ENCODE measurements at regions not wholly inside any gene's neighbourhood (a gene's known extent, or its start where the extent isn't known, plus 50 kb on each side); places are given as distances from the start of the nearest gene placed in this dataset.
"Not testable (repeated sequence)": the region's sequence is repeated elsewhere in the genome, so short reads cannot be mapped to it uniquely, and the experiment has no call there.

DNA sequence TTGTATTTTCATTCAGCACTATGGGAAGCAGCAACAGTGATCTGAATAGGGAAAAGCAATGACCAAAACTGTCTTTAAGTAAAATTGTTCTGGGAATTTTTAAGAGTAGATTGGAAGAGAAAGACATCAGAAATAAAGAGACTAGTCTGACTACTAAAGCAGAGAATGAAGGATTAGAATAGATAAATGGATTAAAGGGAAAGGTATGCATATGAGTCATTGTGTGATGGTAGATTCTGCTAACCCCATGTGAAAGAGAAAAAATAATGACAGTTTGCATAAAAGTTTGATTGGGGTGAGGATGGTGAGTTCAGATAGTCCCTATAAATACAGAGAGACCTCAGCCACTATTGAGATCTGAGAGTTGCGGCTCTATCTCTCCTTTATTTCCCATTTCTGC, 139.6 kb upstream of the DCC start:
- no peak for DNase-seq (ENCODE audit: low spot score)

DNA sequence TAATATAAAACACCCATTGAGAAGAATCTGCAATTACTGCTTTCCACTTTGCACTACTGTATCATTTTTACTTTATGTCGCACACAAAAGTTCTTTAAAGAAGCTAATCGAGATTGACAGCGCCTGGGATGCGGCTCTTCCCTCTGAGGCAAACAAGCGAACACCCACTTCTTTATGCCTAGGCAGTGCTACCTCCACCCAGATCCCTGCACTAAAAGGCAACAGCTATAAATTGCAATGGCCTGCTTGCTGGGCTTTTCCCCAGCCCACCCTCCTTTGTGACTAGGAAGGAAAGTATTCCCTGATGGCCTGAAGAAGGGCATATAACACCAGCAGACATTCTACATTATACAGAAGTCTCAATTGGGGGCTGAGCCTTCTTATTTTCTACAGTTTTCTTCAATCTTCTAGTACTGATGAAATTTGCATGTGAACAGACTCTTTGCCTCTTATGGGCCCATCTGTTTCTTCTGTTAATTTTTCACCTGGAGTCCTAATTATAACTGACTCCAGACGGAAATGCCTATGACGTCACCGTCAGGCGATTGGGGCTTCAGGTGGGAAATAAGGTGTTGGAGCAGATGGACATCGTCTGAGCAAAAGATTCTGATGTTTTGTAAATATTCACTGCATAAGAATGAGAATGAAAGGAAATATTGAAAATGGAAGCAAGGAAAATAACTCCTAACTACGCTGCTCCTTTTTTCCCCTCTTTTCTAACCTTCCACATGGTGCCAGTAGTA, 138.9 kb upstream of the DCC start:
- DNase-seq (ENCODE audit: low spot score) = no peak

DNA sequence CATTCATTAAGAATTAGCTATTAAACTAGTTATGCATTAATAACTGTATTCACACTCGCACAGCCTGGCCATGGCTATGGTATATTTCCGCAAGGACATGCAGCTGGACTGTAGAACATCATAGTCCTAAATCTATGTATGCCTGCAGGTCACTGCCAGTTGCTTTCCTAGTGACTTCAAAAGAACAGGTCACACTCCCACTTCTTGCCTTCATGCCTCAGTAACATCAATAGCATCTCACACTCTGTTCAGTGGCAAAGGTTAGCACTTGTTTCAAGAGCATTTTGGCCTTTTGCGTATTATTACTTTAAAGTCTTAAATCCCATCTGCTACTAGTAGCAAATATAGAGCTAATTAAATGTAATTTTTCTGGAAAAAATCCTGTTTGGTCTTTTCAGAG, 131.4 kb upstream of the DCC start:
- DNase-seq (ENCODE audit: low spot score) = no peak

DNA sequence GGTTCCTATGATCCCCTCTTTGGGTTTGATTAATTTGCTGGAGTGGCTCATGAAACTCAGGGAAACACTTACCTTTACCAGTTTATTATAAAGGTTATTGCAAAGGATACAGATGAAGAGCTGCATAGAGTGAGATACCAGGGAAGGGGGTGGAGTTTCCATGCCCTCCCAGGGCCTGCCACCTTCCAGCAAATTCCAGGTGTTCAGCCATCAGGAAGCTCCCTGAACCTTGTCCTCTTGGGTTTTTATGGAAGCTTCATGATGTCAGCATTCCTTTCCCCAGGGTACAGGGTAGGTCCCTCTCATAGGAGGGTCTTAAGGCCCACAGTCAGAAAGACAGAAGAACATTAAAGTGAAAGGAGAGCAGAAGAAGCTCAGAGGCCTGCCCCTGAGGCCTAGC, 123.9 kb upstream of the DCC start:
- no peak for DNase-seq (ENCODE audit: low spot score)

DNA sequence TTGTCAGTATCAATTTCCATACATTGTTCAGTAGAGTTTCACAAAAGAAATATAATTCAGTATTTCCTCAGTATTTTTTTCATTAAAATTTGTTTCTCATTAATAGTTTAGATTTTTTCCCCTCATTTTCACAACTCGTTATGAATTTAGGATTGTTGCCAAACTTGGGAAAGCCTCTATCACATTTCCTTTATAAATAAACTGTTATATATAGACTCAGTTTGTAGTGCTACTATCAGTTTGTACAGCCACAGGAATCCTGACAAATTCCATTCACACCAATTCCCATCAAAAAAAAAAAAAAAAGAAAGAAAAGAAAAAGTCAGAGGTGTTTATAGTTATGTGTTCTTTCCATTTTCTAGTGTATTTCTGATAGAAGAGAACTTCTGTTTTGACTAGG, 123.3 kb upstream of the DCC start:
- DNase-seq (ENCODE audit: low spot score) = no peak

DNA sequence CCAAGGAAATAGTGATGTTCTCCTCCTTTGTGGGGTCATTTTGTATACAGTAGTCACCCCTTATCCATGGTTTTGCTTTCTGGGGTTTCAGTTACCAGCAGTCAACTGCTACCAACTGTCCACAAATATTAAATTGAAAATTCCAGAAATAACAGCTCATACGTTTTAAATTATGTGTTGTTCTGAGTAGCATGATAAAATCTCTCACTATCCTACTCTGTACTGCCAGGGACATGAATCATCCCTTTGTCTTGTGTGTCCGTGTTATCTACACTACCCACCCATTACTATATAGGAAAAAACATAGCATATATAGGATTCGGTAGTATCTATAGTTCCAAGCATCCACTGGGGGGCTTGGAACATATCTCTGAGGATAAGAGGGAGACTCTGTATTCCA, 120.9 kb upstream of the DCC start:
- no peak for DNase-seq (ENCODE audit: low spot score)

DNA sequence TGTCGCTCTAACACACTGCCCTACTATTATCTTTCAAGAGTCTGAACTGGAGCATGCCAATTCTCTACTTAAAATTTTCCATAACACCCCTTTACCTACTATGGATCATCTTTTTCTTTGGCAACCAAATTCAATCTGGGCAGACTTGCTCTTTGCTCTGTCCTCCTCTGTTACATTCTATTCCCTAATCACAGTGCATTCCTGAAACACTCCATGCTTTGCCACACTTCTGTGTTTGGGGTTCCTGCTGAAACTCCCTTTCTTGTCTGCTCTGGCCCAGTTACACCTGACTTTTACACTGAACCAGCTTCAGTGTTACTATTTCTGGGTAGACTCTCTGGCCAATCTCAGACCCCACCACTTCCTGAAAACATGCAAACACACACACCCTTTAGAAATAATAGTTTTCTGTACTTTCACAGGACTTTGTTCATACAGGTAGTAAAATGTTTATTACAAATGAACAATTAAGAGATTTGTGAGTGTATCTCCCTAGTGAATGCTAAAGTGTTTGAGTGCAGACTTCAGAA, 119.9 kb upstream of the DCC start:
- DNase-seq (ENCODE audit: low spot score) = no peak

DNA sequence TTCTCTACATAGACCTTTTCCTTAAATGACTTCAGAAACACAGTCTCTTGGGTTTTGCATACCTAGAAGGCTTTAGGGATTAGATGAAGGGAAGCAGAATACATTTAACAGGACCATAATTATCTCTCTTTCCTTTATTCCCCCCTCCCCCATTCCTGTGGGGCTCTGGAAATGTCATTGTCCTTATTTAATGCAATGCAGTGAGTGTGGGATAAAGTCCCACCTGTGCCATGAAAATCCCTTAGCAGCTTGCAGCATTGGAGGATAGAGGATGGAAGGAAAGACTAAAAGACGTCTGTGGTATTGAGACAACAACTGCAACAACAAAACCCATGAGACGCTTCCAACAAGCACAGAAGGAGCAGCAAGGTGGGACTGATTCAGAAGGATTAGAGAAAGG, 117.8 kb upstream of the DCC start:
- DNase-seq (ENCODE audit: low spot score) = no peak

DNA sequence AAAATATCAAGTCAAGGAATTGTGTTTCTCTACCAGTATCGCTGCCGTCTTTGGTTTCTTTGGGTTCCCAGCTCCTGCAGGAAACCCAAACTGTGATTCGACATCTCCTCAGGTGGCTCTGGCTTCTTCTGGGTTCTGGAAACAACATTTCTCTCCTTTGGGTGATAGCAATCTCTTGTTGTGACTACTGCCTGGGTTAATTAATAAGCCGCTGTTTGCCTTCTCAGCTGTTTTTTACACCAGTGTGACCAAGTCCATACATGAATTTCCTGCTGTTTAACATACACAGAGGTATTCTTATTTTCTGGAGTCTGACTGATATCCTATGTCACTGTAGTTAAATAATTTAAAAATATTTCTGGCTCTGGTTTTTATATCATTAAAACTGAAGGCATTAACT, 112.5 kb upstream of the DCC start:
- DNase-seq (ENCODE audit: low spot score) = no peak

DNA sequence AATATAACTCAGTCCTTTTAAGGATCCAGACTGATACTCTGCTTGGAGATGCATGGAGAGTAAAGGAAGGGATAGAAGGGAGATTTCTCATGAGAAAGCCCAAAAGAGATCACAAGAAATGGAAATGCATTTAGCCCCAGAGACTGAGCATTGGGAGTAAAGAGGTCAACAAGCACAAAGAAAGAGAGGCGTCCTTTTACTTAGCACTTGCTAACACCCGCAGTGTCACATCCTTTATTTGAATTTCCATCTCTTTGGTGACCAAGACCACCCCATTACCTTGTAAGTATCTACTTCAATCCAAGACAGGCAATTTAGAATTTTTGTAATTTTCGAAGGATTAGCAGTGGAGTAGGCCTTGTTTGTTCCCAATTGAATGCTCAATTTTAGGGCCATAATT, 111.8 kb upstream of the DCC start:
- no peak for DNase-seq (ENCODE audit: low spot score)

DNA sequence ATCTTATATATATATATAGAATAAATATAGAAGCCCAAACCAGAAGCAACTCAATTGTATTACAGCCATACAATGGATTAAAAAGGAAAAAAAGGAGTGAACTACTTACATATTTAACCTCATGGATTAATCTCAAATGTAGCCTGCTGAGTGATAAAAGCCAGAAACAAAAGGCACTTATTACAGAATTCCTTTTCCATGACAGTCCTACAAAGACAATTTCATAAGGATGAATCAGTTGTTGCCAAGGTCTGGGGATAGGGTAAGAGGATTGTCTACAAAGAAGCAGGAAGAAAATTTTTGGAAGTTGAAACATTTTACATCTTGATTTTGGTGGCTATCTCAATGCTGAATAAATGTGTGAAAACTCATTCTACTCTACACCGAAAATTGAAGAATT, 103.9 kb upstream of the DCC start:
- DNase-seq (ENCODE audit: low spot score) = no peak

DNA sequence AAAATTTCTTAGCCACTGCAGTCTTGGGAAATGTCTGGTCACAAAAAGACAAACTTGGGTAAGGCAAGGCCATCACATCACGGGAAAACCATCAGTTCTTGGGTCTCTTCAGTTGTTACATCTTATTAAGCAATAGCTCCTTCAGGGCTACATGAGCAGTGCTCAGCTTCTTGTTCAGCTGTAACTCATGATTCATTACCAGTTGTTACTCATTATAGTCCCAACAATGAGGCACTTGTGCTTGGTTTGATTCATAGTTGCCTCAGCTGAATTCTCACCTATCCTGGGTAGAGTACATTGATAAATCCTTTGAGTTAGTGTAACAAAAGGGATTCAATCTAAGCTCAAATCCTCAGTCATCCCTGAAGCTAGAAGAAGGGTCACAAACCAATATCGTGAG, 102.4 kb upstream of the DCC start:
- no peak for DNase-seq (ENCODE audit: low spot score)

DNA sequence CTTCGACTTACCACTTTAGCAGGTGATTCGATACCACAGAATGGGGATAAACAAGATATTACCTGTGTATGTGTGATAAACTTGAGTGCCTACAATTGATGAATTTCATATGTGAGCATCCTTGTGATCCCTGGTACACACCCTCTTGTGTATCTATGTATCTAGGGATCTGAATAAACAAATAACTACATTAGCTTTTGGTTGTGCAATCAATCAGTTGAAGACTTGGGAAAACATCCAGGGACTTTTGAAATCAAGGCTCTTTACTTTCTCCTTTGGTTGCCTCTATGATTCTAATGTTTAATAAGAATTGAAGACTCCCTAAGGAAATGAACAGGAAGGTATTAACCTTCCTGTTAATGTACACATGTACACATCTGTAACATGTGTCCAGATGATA, 97.3 kb upstream of the DCC start:
- DNase-seq (ENCODE audit: low spot score) = no peak

DNA sequence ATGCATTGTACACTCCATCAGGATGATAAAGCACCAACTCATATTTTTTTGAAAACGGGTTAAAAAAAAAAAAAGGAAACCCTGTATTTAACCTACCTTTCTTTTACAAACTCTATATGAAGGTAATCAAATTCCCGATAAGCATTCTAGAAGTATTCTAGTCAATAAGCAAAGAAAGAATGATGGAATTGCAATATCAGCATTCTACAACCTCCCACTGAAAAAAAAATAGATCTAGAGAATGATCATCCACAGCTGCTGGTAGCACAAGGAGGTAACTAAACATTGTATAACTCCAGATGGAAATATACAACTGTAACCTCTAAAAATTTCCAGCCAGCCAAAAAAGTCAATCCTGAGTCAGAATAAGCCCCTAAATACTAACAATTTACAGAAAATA, 95.3 kb upstream of the DCC start:
- no peak for DNase-seq (ENCODE audit: low spot score)

DNA sequence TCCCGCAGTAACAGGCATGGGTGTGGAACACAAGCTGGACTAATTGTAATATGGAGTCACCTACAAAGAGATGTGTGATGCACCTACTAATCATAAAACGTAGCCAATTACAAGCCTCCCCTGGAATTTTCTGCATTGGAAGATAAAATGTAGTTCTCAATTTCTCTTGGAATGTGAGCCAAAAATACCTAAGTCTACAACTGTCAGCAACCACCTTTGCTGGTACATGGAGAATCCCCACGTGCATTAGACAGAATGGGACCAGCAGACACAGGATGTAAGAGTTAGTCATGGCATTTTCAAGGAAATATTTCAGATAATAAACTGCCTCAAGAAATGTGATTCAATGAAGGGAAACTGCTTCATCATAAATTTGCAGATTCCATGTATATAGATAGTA, 85.6 kb upstream of the DCC start:
- DNase-seq (ENCODE audit: low spot score) = no peak

DNA sequence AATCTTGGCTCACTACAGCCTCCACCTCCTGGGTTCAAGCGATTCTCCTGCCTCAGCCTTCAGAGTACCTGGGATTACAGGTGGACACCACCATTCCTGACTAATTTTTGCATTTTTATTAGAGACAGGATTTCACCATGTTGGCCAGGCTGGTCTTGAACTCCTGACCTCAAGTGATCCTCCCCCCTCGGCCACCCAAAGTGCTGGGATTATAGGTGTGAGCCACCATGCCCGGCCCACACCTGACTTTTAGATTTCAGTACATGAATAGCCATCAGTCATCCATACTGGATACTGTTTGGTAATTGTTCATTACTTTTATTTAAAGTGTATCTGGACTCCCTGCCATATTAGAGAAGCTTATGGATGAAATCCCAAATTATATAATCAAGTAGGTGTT, 82.6 kb upstream of the DCC start:
- DNase-seq (ENCODE audit: low spot score) = not testable (repeated sequence)

DNA sequence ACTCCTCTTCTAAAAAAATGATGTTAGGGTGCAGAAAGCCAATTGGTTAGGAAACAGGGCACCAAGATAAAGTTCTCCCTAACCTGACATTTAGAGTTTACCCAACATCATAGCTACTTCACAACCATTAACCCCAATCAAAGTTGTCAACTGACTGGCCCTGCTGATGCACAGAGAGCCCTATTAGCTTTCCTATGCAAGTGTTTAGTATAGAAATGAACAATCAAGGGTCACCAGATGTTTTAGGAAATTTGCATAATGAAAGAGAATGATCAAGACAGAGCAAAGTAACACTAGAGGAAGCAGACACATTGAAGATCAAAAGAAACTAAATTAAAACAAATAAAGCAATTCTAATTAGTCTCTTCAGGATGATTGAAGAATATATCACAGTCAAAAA, 64.2 kb upstream of the DCC start:
- no peak for DNase-seq (ENCODE audit: low spot score)

DNA sequence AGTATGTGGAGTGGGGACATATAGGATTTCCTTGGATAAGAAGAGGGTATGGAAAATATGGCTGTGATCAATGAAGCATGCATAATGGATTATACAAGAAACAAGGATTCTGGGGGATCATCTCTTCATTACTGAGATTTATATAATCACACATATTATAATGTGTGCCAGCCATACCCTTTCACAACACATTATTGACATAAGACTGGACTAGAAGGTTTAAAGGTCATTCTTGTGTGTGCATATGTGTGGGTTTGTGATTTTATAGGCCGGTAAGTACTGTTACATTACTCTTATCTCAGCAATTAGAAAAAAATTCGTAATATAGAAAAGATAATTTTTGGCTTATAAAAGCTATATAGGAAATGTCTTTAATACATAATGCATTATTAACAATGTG, 62.2 kb upstream of the DCC start:
- no peak for DNase-seq (ENCODE audit: low spot score)

DNA sequence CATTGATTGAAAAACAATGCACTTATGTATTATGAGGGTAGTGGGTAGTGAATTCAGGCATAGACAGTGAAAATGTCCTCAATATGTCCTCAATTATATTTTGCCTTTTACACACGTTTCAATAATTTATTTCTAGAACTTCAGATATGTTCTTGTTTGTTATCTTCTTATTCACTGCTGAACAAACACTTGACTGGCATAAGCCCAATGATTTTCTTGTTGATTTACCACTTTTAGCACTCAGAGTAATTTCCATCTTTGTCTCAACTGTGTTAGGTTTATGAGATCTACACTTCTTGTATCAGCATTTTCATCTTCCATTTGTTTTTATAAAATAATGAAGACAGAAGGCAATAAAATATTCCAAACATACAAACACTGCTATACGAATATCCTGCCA, 61.8 kb upstream of the DCC start:
- no peak for DNase-seq (ENCODE audit: low spot score)

DNA sequence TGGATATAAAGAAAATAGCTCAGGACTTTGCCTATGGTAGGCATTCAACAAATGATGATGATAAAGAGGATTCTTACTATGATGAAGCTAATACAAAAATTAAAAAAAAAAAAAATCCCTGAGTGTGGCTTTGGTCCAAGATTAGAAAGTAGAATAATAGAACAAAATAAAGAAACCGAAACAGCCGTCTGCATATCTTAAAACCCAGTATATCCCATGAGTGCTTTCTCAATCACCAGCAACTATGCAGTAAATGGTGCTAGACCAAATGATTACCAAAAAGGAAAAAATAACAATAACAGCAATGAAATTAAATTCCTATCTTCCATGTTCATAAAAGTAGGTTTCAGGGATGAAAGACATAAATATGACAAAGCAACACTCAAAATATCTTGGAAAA, 59.3 kb upstream of the DCC start:
- no peak for DNase-seq (ENCODE audit: low spot score)

DNA sequence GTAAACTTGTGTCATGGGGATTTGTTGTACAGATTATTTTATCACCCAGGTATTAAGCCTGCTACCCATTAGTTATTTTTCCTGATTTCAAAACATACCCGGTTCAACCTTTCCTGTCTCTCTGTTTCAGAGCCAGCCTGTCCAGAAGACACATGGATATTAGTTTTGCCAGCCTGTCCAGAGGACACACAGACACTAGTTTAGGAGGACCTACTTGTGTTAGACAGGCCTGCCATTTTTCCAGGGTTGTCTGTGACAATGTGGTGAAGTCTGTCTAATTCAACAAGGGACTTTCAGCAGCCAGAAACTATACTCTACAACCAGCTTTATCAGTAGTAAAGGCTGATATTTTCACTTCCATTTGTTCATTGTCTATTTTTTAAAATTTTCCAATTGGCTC, 56.1 kb upstream of the DCC start:
- no peak for DNase-seq (ENCODE audit: low spot score)

DNA sequence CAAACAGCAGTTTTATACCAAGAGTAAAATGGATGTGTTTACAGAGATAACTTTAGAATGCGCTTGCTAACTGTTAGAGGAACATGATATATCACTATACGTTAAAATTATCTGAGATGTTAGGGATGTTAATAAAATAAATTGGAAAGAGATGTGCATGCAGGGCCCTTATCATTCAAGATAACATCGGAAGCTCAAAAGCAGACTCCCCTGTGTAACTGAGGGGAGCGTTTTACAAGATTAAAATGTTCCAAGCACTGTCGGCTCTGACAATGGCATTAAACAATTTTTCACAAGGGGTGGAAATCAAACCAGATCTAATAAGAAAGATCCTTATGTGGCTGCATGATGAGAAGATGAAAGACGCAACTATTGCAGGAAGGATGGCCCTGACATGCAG, 53.3 kb upstream of the DCC start:
- DNase-seq (ENCODE audit: low spot score) = no peak

DNA sequence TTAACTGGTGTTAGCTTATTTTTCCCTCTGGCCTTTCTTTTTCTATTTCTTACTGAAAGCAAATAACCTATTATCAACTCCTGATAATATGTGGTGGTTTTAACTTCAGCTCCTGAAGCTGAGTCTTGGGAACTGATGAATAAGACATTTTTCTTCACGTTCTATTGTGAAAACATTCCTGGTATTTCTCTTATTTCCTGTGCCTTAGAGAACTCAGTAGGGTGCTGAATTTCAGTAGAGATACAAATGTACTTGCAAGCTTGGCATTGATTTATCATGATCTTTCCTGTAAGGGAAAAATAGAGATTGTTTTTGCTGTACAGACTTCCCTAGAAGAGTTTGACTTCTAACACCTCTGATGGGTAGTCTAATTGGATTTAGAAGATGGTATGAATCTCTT, 52.8 kb upstream of the DCC start:
- no peak for DNase-seq (ENCODE audit: low spot score)

DNA sequence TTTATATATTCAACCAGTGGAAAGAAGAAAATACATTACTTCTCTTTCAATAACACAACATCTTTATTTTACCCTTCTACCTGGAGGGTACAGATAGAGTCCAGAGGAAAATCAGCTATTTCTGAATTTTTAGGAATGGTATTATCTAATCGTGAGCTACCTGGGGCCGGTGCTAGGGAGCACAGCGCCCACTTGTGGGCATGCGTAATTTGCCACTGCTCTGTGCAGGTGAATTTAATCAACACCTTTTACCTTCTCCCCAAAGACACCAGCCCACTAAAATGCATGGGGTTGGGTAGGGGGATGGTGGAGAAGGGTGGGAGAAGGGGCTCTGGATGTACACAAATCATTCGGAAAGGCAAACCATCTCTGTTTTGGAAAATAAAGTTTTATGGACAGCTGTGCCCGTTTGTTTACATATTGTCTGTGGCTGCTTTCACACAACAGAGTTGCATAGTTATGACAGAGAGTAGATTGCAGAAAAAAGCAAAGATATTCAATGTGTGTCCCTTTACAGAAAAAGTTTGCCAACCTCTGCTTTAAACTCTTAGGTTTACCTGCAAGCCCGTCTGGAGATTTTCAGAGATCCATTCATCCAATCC, 51.5 kb upstream of the DCC start:
- DNase-seq (ENCODE audit: low spot score) = no peak

All from globus pallidus (tissue), 1 donor.